ENCODE measurements at regions not wholly inside any gene's neighbourhood (a gene's known extent, or its start where the extent isn't known, plus 50 kb on each side); places are given as distances from the start of the nearest gene placed in this dataset.

DNA sequence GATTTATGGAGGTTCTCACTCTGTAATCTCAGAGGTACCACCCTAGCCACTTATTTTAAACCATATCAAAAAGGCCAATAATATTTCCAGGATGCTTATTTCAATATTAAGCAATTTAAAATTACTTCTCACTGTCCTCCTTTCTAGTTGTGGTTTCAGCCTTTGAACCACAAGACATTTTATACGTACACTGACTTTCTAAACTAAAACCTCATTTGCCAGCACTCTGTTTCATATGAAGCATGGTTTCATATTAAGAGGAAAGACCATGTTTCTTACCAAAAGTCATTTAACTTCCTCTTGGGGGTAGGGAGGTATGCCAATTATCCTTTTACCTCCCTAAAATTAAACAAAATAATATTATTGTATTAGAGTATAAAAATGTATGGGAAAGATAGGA is 399.8 kb downstream of the CDH7 start:
- no peak for FAIRE-seq
- POLR2A ChIA-PET (ENCODE audit: partially characterized antibody), result no interaction called here
- no peak overlapping the region for H3K9ac ChIP-seq (replicated peaks in 1 of 4; ENCODE audit: extremely low read depth in 1 of 4, low read depth in 3 of 4, low read length in 3 of 4)

More for the DNA sequence above, 399.8 kb downstream of the CDH7 start:
- no peak overlapping the region for H4K8ac ChIP-seq (ENCODE audit: extremely low read depth, insufficient read depth, low read length)
- no peaks in the 10 kb centered on the region for H3K79me2 ChIP-seq (ENCODE audit: control insufficient read depth in 1 of 2, insufficient read depth in 2 of 2, low read length in 2 of 2)
- WGBS, 2 experiments (ENCODE audit: extremely low coverage in 1 of 2, insufficient coverage in 1 of 2, insufficient read length in 1 of 2, insufficient replicate concordance in 2 of 2, low coverage in 1 of 2, low lambda C conversion rate in 2 of 2, missing lambda C conversion rate in 1 of 2), result 91% methylated on average over 1 of the region's 1 CpG; no CpG with 5 or more reads in 1 of the 2 experiments
- H3K27me3 ChIP-seq (replicated peaks in 1 of 4; ENCODE audit: control insufficient read depth in 3 of 4, extremely low read depth in 1 of 4, insufficient read depth in 3 of 4, low read length in 3 of 4), result no peaks in the 10 kb centered on the region
- H4K20me1 ChIP-seq (replicated peaks in 1 of 2; ENCODE audit: control insufficient read depth in 1 of 2, insufficient read depth in 2 of 2, low read length in 2 of 2), result no peaks in the 10 kb centered on the region
- H3K27ac ChIP-seq (ENCODE audit: low read depth, low read length), result no peak overlapping the region
- H2AFZ ChIP-seq (ENCODE audit: low read length), result no peak overlapping the region
- no peak overlapping the region for H4K91ac ChIP-seq (replicated peaks; ENCODE audit: insufficient read length, low read length)
- H3K4ac ChIP-seq (replicated peaks; ENCODE audit: insufficient read length, low read depth, low read length), result no peak overlapping the region
- no peak overlapping the region for H3K18ac ChIP-seq (ENCODE audit: extremely low read depth, low read length)
- no peak overlapping the region for H3K14ac ChIP-seq (ENCODE audit: insufficient read length)
- H2BK20ac ChIP-seq (ENCODE audit: low read length), result no peak overlapping the region
- H3K23me2 ChIP-seq (ENCODE audit: low read depth, low read length), result no peaks in the 10 kb centered on the region
- no peaks in the 10 kb centered on the region for H3K36me3 ChIP-seq (ENCODE audit: control insufficient read depth in 2 of 4, insufficient read depth in 4 of 4, low read length in 3 of 4)
- H4K5ac ChIP-seq (ENCODE audit: insufficient read length, low read depth, low read length), result no peak overlapping the region
- no peak overlapping the region for H2BK15ac ChIP-seq (ENCODE audit: low read length)
- H2BK5ac ChIP-seq (ENCODE audit: low read depth, low read length), result no peak overlapping the region
- no peaks in the 10 kb centered on the region for H3K4me1 ChIP-seq (replicated peaks in 1 of 4; ENCODE audit: control insufficient read depth in 3 of 4, insufficient read depth in 4 of 4, low read length in 3 of 4)
- no peak overlapping the region for H2AK5ac ChIP-seq (ENCODE audit: low read depth, low read length)
- CTCF ChIA-PET (ENCODE audit: partially characterized antibody), result interaction anchor here (1.3 kb wide), 1 partner anchor 7 kb away, joined by 5 read pairs; no protein-coding TSS in a partner anchor
- no peak for DNase-seq (ENCODE audit: low read depth in 1 of 2, low spot score in 2 of 2)
- no peak overlapping the region for H3K23ac ChIP-seq (ENCODE audit: insufficient read length)
- H2BK120ac ChIP-seq (replicated peaks; ENCODE audit: low read depth, low read length), result no peak overlapping the region
- no peak overlapping the region for H3K4me2 ChIP-seq (ENCODE audit: insufficient read depth in 1 of 2, low read depth in 2 of 2, low read length in 2 of 2)
- H2BK12ac ChIP-seq (ENCODE audit: low read depth, low read length), result no peak overlapping the region
- H3K4me3 ChIP-seq (ENCODE audit: extremely low read depth in 1 of 4, insufficient read depth in 2 of 4, low read depth in 3 of 4, low read length in 4 of 4), result no peak overlapping the region
- H3K9me3 ChIP-seq (ENCODE audit: insufficient read depth in 2 of 2, low read depth in 1 of 2, low read length in 1 of 2), result no peaks in the 10 kb centered on the region
- H3K79me1 ChIP-seq (ENCODE audit: low read depth, low read length), result no peaks in the 10 kb centered on the region
- TF ChIP-seq KDM1A (IDR thresholded peaks at IDR 0.05; ENCODE audit: borderline replicate concordance, low read length) (no peak), MAFK (IDR thresholded peaks at IDR 0.05; ENCODE audit: low read depth, low read length) (no peak), GABPA (IDR thresholded peaks at IDR 0.05; ENCODE audit: borderline replicate concordance, insufficient read depth, low read length) (no peak), RXRA (IDR thresholded peaks at IDR 0.05; ENCODE audit: insufficient read depth, low read depth, low read length) (no peak), BCL11A (IDR thresholded peaks at IDR 0.05; ENCODE audit: low read depth in 2 of 2, low read length in 2 of 2) (no peak), SRF (IDR thresholded peaks at IDR 0.05; ENCODE audit: low read depth, low read length) (no peak), CEBPB (IDR thresholded peaks at IDR 0.05; ENCODE audit: low read depth, low read length) (no peak), RNF2 (IDR thresholded peaks at IDR 0.05; ENCODE audit: borderline replicate concordance, low read depth, low read length, missing control alignments, poor library complexity, severe bottlenecking) (no peak), RAD21 (IDR thresholded peaks at IDR 0.05 in 1 of 2, conservative IDR thresholded peaks at IDR 0.05 in 1 of 2; ENCODE audit: low read depth in 2 of 2, low read length in 2 of 2) (no peak), KDM5A (IDR thresholded peaks at IDR 0.05; ENCODE audit: low read length) (no peak), CHD2 (IDR thresholded peaks at IDR 0.05; ENCODE audit: low read length) (no peak), PHF8 (conservative IDR thresholded peaks at IDR 0.05; ENCODE audit: low read depth, low read length) (no peak)
- no peak overlapping the region for H3K56ac ChIP-seq (replicated peaks; ENCODE audit: insufficient read length, low read depth, low read length)
